Neuronal stem cell (in vitro differentiated cells): ENCODE measurements at regions not wholly inside any gene's neighbourhood (a gene's known extent, or its start where the extent isn't known, plus 50 kb on each side); places are given as distances from the start of the nearest gene placed in this dataset.
A peak's percentile ranks its signal among the peaks of the same experiment; 100 is the strongest.

Source experiments
- DNase-seq: peaks from one replicate; pipeline ENCODE4 v3.0.0-alpha.2; 2013; ENCODE audit warnings: low spot score
- H2AFZ ChIP-seq: one replicate; pipeline ENCODE4 v1.6.1; 2013; ENCODE audit warnings: mild to moderate bottlenecking, low read length, inconsistent platforms
- H2AK5ac ChIP-seq: 2 replicates; pipeline ENCODE4 v1.6.1; 2013; ENCODE audit warnings: low read depth, mild to moderate bottlenecking, inconsistent platforms, low read length, moderate library complexity, mixed read lengths
- H2BK120ac ChIP-seq: 2 replicates; pipeline ENCODE4 v1.6.1; 2013; ENCODE audit warnings: low read depth, mild to moderate bottlenecking, inconsistent platforms, low read length, moderate library complexity, mixed read lengths
- H2BK12ac ChIP-seq: one replicate; pipeline ENCODE4 v1.6.1; 2013; ENCODE audit warnings: low read length, inconsistent platforms
- H2BK15ac ChIP-seq: 2 replicates; pipeline ENCODE4 v1.6.1; 2013; ENCODE audit warnings: mild to moderate bottlenecking, low read length, inconsistent platforms, mixed read lengths
- H2BK5ac ChIP-seq: one replicate; pipeline ENCODE4 v1.6.1; 2013; ENCODE audit warnings: inconsistent platforms, mild to moderate bottlenecking, low read length, moderate library complexity
- H3K14ac ChIP-seq: one replicate; pipeline ENCODE4 v1.6.1; 2013; ENCODE audit warnings: low read length, inconsistent platforms
- H3K18ac ChIP-seq: 2 replicates; pipeline ENCODE4 v1.6.1; 2013; ENCODE audit warnings: low read length, inconsistent platforms
- H3K23ac ChIP-seq: 2 replicates; pipeline ENCODE4 v1.6.1; 2013; ENCODE audit warnings: low read depth, mild to moderate bottlenecking, mixed read lengths, low read length, inconsistent platforms; ENCODE audit not compliant: poor library complexity
- H3K27ac ChIP-seq: replicated peaks from 3 replicates; pipeline ENCODE4 v1.5.1; 2013; ENCODE audit warnings: low read length, inconsistent platforms
- H3K27me3 ChIP-seq, 3 experiments: 2 replicates each; pipeline ENCODE4 v1.6.1; 2013; ENCODE audit warnings: low read length in 3 of 3, mild to moderate bottlenecking in 2 of 3, inconsistent platforms in 1 of 3, low read depth in 1 of 3, mixed read lengths in 1 of 3, moderate library complexity in 1 of 3; ENCODE audit not compliant: control insufficient read depth in 3 of 3, insufficient read depth in 3 of 3
- H3K36me3 ChIP-seq, 2 donors: replicated peaks in 1 of 2; 2 replicates each; pipeline ENCODE4 v1.6.1; 2013; ENCODE audit warnings: low read length in 2 of 2; ENCODE audit not compliant: control insufficient read depth in 2 of 2, insufficient read depth in 2 of 2
- H3K4ac ChIP-seq: 2 replicates; pipeline ENCODE4 v1.6.1; 2013; ENCODE audit warnings: inconsistent platforms, mild to moderate bottlenecking, low read length, moderate library complexity
- H3K4me1 ChIP-seq, 2 donors: 1 replicate in 1 of 2; 2 replicates in 1 of 2; pipeline ENCODE4 v1.6.1; 2013; ENCODE audit warnings: low read length in 2 of 2, low read depth in 1 of 2; ENCODE audit not compliant: control insufficient read depth in 2 of 2, insufficient read depth in 1 of 2
- H3K4me2 ChIP-seq: one replicate; pipeline ENCODE4 v1.6.1; 2013; ENCODE audit warnings: mild to moderate bottlenecking, low read length, inconsistent platforms; ENCODE audit not compliant: insufficient read depth, poor library complexity, severe bottlenecking
- H3K4me3 ChIP-seq, 2 donors: 2 replicates each; pipeline ENCODE4 v1.5.1; 2013; ENCODE audit warnings: low read length in 2 of 2, mild to moderate bottlenecking in 2 of 2, inconsistent platforms in 1 of 2, moderate library complexity in 1 of 2
- H3K79me1 ChIP-seq: one replicate; pipeline ENCODE4 v1.6.1; 2013; ENCODE audit warnings: low read depth, mild to moderate bottlenecking, inconsistent platforms, low read length, moderate library complexity
- H3K9ac ChIP-seq: one replicate; pipeline ENCODE4 v1.6.1; 2013; ENCODE audit warnings: mild to moderate bottlenecking, low read depth, low read length, inconsistent platforms; ENCODE audit not compliant: poor library complexity
- H3K9me3 ChIP-seq, 2 donors: replicated peaks in 1 of 2; 2 replicates each; pipeline versions ENCODE3 to v1.6.1; 2013; ENCODE audit warnings: low read length in 2 of 2, mild to moderate bottlenecking in 2 of 2, inconsistent platforms in 1 of 2, low read depth in 1 of 2, mixed read lengths in 1 of 2, moderate library complexity in 1 of 2; ENCODE audit not compliant: control insufficient read depth in 2 of 2, insufficient read depth in 1 of 2
- H4K8ac ChIP-seq: one replicate; pipeline ENCODE4 v1.6.1; 2013; ENCODE audit warnings: low read depth, mild to moderate bottlenecking, inconsistent platforms, low read length, moderate library complexity
- H4K91ac ChIP-seq: one replicate; pipeline ENCODE4 v1.6.1; 2013; ENCODE audit warnings: low read length, low read depth, mild to moderate bottlenecking, inconsistent platforms; ENCODE audit not compliant: poor library complexity
- WGBS, 2 donors: extraction: QIAGEN DNeasy Blood & Tissue Kit; methylation state at CpG; one replicate each; pipeline ENCODE4 v1.1.7; 2013; ENCODE audit warnings: missing lambda C conversion rate in 2 of 2, mixed read lengths in 1 of 2; ENCODE audit not compliant: insufficient read length in 2 of 2, insufficient replicate concordance in 1 of 2; ENCODE audit errors: extremely low coverage in 2 of 2; 5-methylcytosine and 5-hydroxymethylcytosine counted together

DNA sequence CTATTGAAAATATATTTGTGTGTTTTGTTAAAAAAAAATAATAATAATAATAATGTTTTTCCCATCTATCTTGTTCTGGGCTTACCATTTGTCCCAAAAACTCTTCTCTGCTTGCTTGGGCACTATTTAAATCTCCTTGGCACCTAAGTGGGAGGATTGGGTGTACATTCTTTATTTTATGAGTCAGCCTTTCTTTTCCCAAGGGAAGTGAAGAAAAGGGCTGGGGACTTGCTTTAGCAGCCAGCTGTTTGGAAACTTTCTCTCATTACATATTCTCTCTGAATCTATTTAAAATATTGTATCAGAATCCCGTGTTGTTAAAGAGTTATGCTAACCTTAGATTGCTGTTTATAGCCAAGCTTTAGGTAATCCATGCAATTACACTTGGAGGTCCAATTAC lies 2332.4 kb downstream of the ARAP2 start:
- H3K36me3 ChIP-seq = no peaks in the 10 kb centered on the region
- H4K91ac ChIP-seq = no peak overlapping the region
- no peak overlapping the region for H4K8ac ChIP-seq
- H3K4me2 ChIP-seq = no peak overlapping the region
- H3K9ac ChIP-seq = no peak overlapping the region
- no peaks in the 10 kb centered on the region for H3K27me3 ChIP-seq
- H2BK12ac ChIP-seq = no peak overlapping the region
- H3K79me1 ChIP-seq = no peaks in the 10 kb centered on the region
- H2BK120ac ChIP-seq = no peak overlapping the region
- H2BK15ac ChIP-seq = no peak overlapping the region
- H2AK5ac ChIP-seq = no peak overlapping the region
- H3K14ac ChIP-seq = no peak overlapping the region
- H3K9me3 ChIP-seq = peaks cover 3 to 8% of the 10 kb centered on the region in 2 donors
- H3K4me1 ChIP-seq = no peaks in the 10 kb centered on the region
- no peak for DNase-seq
- no CpG with 5 or more reads among the region's 1 CpG for WGBS, 2 donors
- no peak overlapping the region for H3K23ac ChIP-seq
- H3K4me3 ChIP-seq = no peak overlapping the region
- H2AFZ ChIP-seq = no peak overlapping the region
- H3K4ac ChIP-seq = no peak overlapping the region
- no peak overlapping the region for H2BK5ac ChIP-seq
- no peak overlapping the region for H3K18ac ChIP-seq
- no peak overlapping the region for H3K27ac ChIP-seq

DNA sequence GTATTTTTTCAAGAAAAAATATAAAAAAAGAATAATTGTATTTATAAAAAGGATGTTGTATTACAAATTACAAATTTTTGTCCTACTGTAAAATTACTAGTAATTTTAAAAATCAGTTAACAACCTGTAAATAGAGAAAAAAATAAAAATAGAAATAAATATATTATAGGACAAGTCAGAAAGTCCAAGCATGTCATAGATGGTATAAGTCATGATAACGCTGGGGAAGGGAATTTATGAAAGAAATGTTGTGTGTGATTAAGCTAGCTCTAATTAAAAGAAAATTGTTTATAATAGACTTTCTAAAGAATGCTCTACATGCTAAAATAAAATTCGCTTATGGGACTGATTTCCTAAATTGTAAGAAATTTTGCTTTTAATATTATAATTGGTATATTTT lies 2329.9 kb downstream of the ARAP2 start:
- no peak overlapping the region for H3K9ac ChIP-seq
- H2BK120ac ChIP-seq = no peak overlapping the region
- H2BK12ac ChIP-seq = no peak overlapping the region
- no peak overlapping the region for H4K91ac ChIP-seq
- H3K9me3 ChIP-seq = peaks cover 3 to 8% of the 10 kb centered on the region in 2 donors
- H3K18ac ChIP-seq = no peak overlapping the region
- no peak overlapping the region for H3K27ac ChIP-seq
- H2AK5ac ChIP-seq = no peak overlapping the region
- H3K4ac ChIP-seq = no peak overlapping the region
- no peak for DNase-seq
- no peak overlapping the region for H3K14ac ChIP-seq
- no peaks in the 10 kb centered on the region for H3K79me1 ChIP-seq
- H2BK15ac ChIP-seq = no peak overlapping the region
- WGBS, 2 donors = no CpG with 5 or more reads among the region's 2 CpGs
- no peak overlapping the region for H3K4me3 ChIP-seq
- H4K8ac ChIP-seq = no peak overlapping the region
- H3K4me1 ChIP-seq = no peaks in the 10 kb centered on the region
- no peak overlapping the region for H3K23ac ChIP-seq
- H3K4me2 ChIP-seq = no peak overlapping the region
- H2BK5ac ChIP-seq = no peak overlapping the region
- H3K27me3 ChIP-seq = no peaks in the 10 kb centered on the region
- H2AFZ ChIP-seq = no peak overlapping the region
- H3K36me3 ChIP-seq = no peaks in the 10 kb centered on the region

DNA sequence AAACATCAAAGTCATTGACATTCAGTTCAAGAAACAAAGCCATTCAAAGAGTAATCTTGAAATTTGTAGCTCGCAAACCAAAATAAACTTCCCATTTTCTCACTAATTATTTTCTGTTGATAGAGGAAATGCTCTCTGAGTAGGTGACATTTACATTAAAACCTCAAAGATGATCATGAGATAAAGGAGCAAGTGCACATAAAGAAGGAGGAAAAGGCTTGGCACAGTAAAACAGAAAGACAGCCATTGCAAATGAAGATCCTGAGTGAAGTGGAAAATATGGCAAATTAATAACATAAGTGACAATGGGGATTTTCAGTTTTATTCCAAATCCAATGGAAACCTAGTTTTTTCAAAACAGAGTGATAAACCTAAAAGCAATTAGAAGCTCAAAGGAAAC lies 2320.8 kb downstream of the ARAP2 start:
- H2BK5ac ChIP-seq = no peak overlapping the region
- no peak overlapping the region for H2AK5ac ChIP-seq
- H3K36me3 ChIP-seq = no peaks in the 10 kb centered on the region
- no peak overlapping the region for H3K4me3 ChIP-seq
- no peak overlapping the region for H3K14ac ChIP-seq
- no peak overlapping the region for H3K23ac ChIP-seq
- no peak overlapping the region for H2AFZ ChIP-seq
- H3K27ac ChIP-seq = no peak overlapping the region
- no peak overlapping the region for H2BK120ac ChIP-seq
- WGBS, 2 donors = no CpG with 5 or more reads among the region's 1 CpG
- H3K18ac ChIP-seq = no peak overlapping the region
- no peak overlapping the region for H2BK12ac ChIP-seq
- H3K9me3 ChIP-seq = peaks cover 0 to 2% of the 10 kb centered on the region in 2 donors
- H3K4ac ChIP-seq = no peak overlapping the region
- no peak overlapping the region for H3K9ac ChIP-seq
- H3K4me1 ChIP-seq = peaks cover 0 to 4% of the 10 kb centered on the region in 2 donors
- no peak overlapping the region for H4K91ac ChIP-seq
- H3K4me2 ChIP-seq = no peak overlapping the region
- no peaks in the 10 kb centered on the region for H3K79me1 ChIP-seq
- no peaks in the 10 kb centered on the region for H3K27me3 ChIP-seq
- no peak for DNase-seq
- H2BK15ac ChIP-seq = no peak overlapping the region
- no peak overlapping the region for H4K8ac ChIP-seq

DNA sequence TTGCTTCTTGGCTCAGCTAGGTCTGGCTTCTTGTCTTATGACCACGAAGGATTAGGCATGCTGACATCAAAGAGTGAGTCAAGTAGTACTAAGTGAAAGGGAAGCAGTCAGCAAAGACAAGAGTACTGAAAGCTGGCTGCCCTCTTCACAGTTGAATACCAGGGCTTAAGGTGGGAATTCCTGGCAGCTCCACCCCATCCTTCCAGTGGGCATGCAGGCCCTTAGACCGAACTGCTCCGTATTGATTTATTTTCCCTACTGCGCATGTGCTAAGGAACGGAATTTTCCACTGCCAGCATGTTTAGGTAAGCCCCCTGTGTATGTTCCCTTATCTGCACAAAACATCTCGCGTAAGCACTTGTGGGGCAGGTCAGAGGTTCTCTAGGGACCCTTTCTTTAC lies 2320.1 kb downstream of the ARAP2 start:
- peak; percentile 4 for DNase-seq
- H3K18ac ChIP-seq = peak overlapping the region; percentile 13
- peaks cover 0 to 2% of the 10 kb centered on the region in 2 donors for H3K9me3 ChIP-seq
- no peak overlapping the region for H2BK120ac ChIP-seq
- no peak overlapping the region for H4K8ac ChIP-seq
- no peak overlapping the region for H2BK5ac ChIP-seq
- H3K23ac ChIP-seq = no peak overlapping the region
- no peak overlapping the region for H3K4me3 ChIP-seq
- no peaks in the 10 kb centered on the region for H3K36me3 ChIP-seq
- H2BK12ac ChIP-seq = no peak overlapping the region
- H3K9ac ChIP-seq = no peak overlapping the region
- no peak overlapping the region for H2AK5ac ChIP-seq
- peaks cover 0 to 4% of the 10 kb centered on the region in 2 donors for H3K4me1 ChIP-seq
- peak overlapping the region; percentile 2 for H2AFZ ChIP-seq
- H3K4me2 ChIP-seq = no peak overlapping the region
- H2BK15ac ChIP-seq = no peak overlapping the region
- no peak overlapping the region for H3K14ac ChIP-seq
- H4K91ac ChIP-seq = no peak overlapping the region
- no peak overlapping the region for H3K4ac ChIP-seq
- no peaks in the 10 kb centered on the region for H3K27me3 ChIP-seq
- no peaks in the 10 kb centered on the region for H3K79me1 ChIP-seq
- H3K27ac ChIP-seq = no peak overlapping the region
- WGBS, 2 donors = no CpG with 5 or more reads among the region's 7 CpGs
